HUES64 (cell line): ENCODE measurements at regions not wholly inside any gene's neighbourhood (a gene's known extent, or its start where the extent isn't known, plus 50 kb on each side); places are given as distances from the start of the nearest gene placed in this dataset.
"Not testable (repeated sequence)": the region's sequence is repeated elsewhere in the genome, so short reads cannot be mapped to it uniquely, and the experiment has no call there.

Source experiments
- H3K27ac ChIP-seq: 2 replicates; pipeline ENCODE4 v1.7.0; 2013; ENCODE audit warnings: low read depth, low read length, inconsistent platforms
- H3K27me3 ChIP-seq: 2 replicates; pipeline ENCODE4 v1.6.1; 2013; ENCODE audit warnings: mild to moderate bottlenecking, low read length; ENCODE audit not compliant: insufficient read depth
- H3K36me3 ChIP-seq: 2 replicates; pipeline ENCODE4 v1.6.1; 2013; ENCODE audit warnings: mild to moderate bottlenecking, low read length; ENCODE audit not compliant: insufficient read depth
- H3K4me1 ChIP-seq: 2 replicates; pipeline ENCODE4 v1.6.1; 2013; ENCODE audit warnings: mild to moderate bottlenecking, low read length, moderate library complexity; ENCODE audit not compliant: insufficient read depth
- H3K4me3 ChIP-seq: 2 replicates; pipeline ENCODE4 v1.5.1; 2013; ENCODE audit warnings: mild to moderate bottlenecking, low read length, moderate library complexity
- H3K9ac ChIP-seq: 2 replicates; pipeline ENCODE4 v1.6.1; 2013; ENCODE audit warnings: mild to moderate bottlenecking, low read depth, low read length
- H3K9me3 ChIP-seq: 2 replicates; pipeline ENCODE4 v1.6.1; 2013; ENCODE audit warnings: low read depth, low read length; ENCODE audit not compliant: insufficient read depth
- WGBS: fragments of 150-250, 120-280 bp; methylation state at CpG from one replicate; pipeline ENCODE4 v1.1.7; 2013; ENCODE audit warnings: missing lambda C conversion rate; 5-methylcytosine and 5-hydroxymethylcytosine counted together

- Histone ChIP-seq H3K4me3 (no peak overlapping the region), H3K27me3 (no peaks in the 10 kb centered on the region), H3K9ac (no peak overlapping the region), H3K9me3 (no peaks in the 10 kb centered on the region), H3K27ac (no peak overlapping the region), H3K4me1 (peaks cover 10% of the 10 kb centered on the region), H3K36me3 (no peaks in the 10 kb centered on the region)
- WGBS = 100% methylated on average over 2 of the region's 2 CpGs
These were observed 199.7 kb downstream of the CEP135 start for GRCh38 chr4:56148428-56148827.

GRCh38 chr4:56147371-56147770, 198.6 kb downstream of the CEP135 start:
- no peaks in the 10 kb centered on the region for H3K36me3 ChIP-seq
- H3K4me1 ChIP-seq = peaks cover 10% of the 10 kb centered on the region
- H3K9ac ChIP-seq = no peak overlapping the region
- no peaks in the 10 kb centered on the region for H3K9me3 ChIP-seq
- H3K27ac ChIP-seq = no peak overlapping the region
- H3K27me3 ChIP-seq = no peaks in the 10 kb centered on the region
- H3K4me3 ChIP-seq = no peak overlapping the region

- 92% methylated on average over 9 of the region's 9 CpGs for WGBS
- H3K9ac ChIP-seq = no peak overlapping the region
These were observed 198.2 kb downstream of the CEP135 start for GRCh38 chr4:56146956-56147355.

GRCh38 chr4:56142088-56142487, 193.3 kb downstream of the CEP135 start:
- no peaks in the 10 kb centered on the region for H3K36me3 ChIP-seq
- no peak overlapping the region for H3K9ac ChIP-seq
- H3K4me1 ChIP-seq = no peaks in the 10 kb centered on the region
- H3K27ac ChIP-seq = no peak overlapping the region
- no peaks in the 10 kb centered on the region for H3K9me3 ChIP-seq
- H3K27me3 ChIP-seq = no peaks in the 10 kb centered on the region
- WGBS = 86% methylated on average over 1 of the region's 1 CpG
- no peak overlapping the region for H3K4me3 ChIP-seq

More at GRCh38 chr4:56146956-56147355, 198.2 kb downstream of the CEP135 start:
- no peak overlapping the region for H3K4me3 ChIP-seq
- H3K4me1 ChIP-seq = peaks cover 10% of the 10 kb centered on the region
- no peaks in the 10 kb centered on the region for H3K27me3 ChIP-seq
- H3K27ac ChIP-seq = no peak overlapping the region
- H3K36me3 ChIP-seq = no peaks in the 10 kb centered on the region
- no peaks in the 10 kb centered on the region for H3K9me3 ChIP-seq

- no peaks in the 10 kb centered on the region for H3K27me3 ChIP-seq
- no peak overlapping the region for H3K27ac ChIP-seq
- no peaks in the 10 kb centered on the region for H3K9me3 ChIP-seq
- H3K4me1 ChIP-seq = peaks cover 2% of the 10 kb centered on the region; the same call in 1 of the 2 replicates
- no peaks in the 10 kb centered on the region for H3K36me3 ChIP-seq
- H3K9ac ChIP-seq = no peak overlapping the region
- H3K4me3 ChIP-seq = no peak overlapping the region
- 100% methylated on average over 1 of the region's 1 CpG for WGBS
These were observed 190.6 kb downstream of the CEP135 start for GRCh38 chr4:56139241-56139827.

GRCh38 chr4:56134834-56135233, 186.1 kb downstream of the CEP135 start:
- H3K9ac ChIP-seq, H3K36me3 ChIP-seq, H3K4me1 ChIP-seq, H3K27me3 ChIP-seq, H3K27ac ChIP-seq, H3K4me3 ChIP-seq, H3K9me3 ChIP-seq: not testable (repeated sequence)
- WGBS = 93% methylated on average over 8 of the region's 8 CpGs

GRCh38 chr4:56134266-56134665, 185.5 kb downstream of the CEP135 start:
- Histone ChIP-seq H3K4me1 (peaks cover 5% of the 10 kb centered on the region; the same call in 1 of the 2 replicates), H3K27ac (no peak overlapping the region), H3K9me3 (no peaks in the 10 kb centered on the region), H3K4me3 (no peak overlapping the region), H3K27me3 (no peaks in the 10 kb centered on the region), H3K9ac (no peak overlapping the region), H3K36me3 (no peaks in the 10 kb centered on the region)
- 69% methylated on average over 2 of the region's 2 CpGs for WGBS

- no peak overlapping the region for H3K4me3 ChIP-seq
- WGBS = 86% methylated on average over 1 of the region's 3 CpGs
- H3K9ac ChIP-seq = no peak overlapping the region
- no peak overlapping the region for H3K27ac ChIP-seq
- no peaks in the 10 kb centered on the region for H3K27me3 ChIP-seq
- no peaks in the 10 kb centered on the region for H3K36me3 ChIP-seq
- peaks cover 5% of the 10 kb centered on the region; the same call in 1 of the 2 replicates for H3K4me1 ChIP-seq
- no peaks in the 10 kb centered on the region for H3K9me3 ChIP-seq
These were observed 184.1 kb downstream of the CEP135 start for GRCh38 chr4:56132835-56133234.

- H3K27me3 ChIP-seq, H3K9me3 ChIP-seq, H3K4me3 ChIP-seq, H3K4me1 ChIP-seq, H3K36me3 ChIP-seq, H3K27ac ChIP-seq, H3K9ac ChIP-seq: not testable (repeated sequence)
- whole genome bisulfite sequencing = 74% methylated on average over 5 of the region's 5 CpGs
These were observed 183.4 kb downstream of the CEP135 start for GRCh38 chr4:56132188-56132587.

- Histone ChIP-seq H3K9ac (no peak overlapping the region), H3K36me3 (no peaks in the 10 kb centered on the region), H3K27me3 (no peaks in the 10 kb centered on the region), H3K4me1 (peaks cover 7% of the 10 kb centered on the region; the same call in 1 of the 2 replicates), H3K27ac (no peak overlapping the region), H3K9me3 (no peaks in the 10 kb centered on the region), H3K4me3 (no peak overlapping the region)
These were observed 181.9 kb downstream of the CEP135 start for GRCh38 chr4:56130606-56131155.

- 77% methylated on average over 7 of the region's 7 CpGs for WGBS
- H3K9me3 ChIP-seq = no peaks in the 10 kb centered on the region
- H3K4me1 ChIP-seq = peaks cover 6% of the 10 kb centered on the region; the same call in 1 of the 2 replicates
- no peaks in the 10 kb centered on the region for H3K27me3 ChIP-seq
- no peak overlapping the region for H3K9ac ChIP-seq
- no peaks in the 10 kb centered on the region for H3K36me3 ChIP-seq
- no peak overlapping the region for H3K4me3 ChIP-seq
- H3K27ac ChIP-seq = no peak overlapping the region
These were observed 180.7 kb downstream of the CEP135 start for GRCh38 chr4:56129431-56129861.

- Histone ChIP-seq H3K9ac (no peak overlapping the region), H3K4me3 (no peak overlapping the region), H3K4me1 (peaks cover 4% of the 10 kb centered on the region; the same call in 1 of the 2 replicates), H3K9me3 (no peaks in the 10 kb centered on the region), H3K36me3 (no peaks in the 10 kb centered on the region), H3K27me3 (no peaks in the 10 kb centered on the region), H3K27ac (no peak overlapping the region)
- 93% methylated on average over 2 of the region's 2 CpGs for WGBS
These were observed 179.5 kb downstream of the CEP135 start for GRCh38 chr4:56128213-56128612.
